ENCODE measurements at regions not wholly inside any gene's neighbourhood (a gene's known extent, or its start where the extent isn't known, plus 50 kb on each side); places are given as distances from the start of the nearest gene placed in this dataset.

DNA sequence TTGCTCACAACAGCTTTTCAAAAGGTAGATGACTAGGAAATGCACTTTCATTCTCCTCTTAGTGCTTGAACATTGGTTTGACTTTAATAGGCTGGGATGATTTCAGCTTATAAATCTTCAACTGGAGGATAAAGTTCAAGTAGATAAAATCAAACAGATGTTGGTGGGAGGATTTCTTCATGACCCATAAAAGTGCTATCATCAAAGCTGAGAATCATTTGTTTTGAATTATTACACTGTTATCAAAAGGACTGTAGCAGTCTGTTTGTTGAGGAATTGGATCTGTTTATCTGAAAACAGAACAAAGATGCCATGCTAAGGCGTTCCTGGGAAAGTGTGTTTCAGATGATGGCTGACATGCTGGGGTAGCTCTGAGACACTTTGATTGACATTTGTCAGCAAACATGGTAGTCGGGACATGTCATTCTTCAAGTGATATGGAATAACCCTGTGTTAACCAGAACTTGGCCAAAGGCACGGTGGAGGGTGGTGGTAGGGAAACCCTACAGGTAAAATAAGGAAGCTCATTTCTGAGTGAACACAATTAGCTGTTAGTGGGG, 304.0 kb upstream of the PITX2 start:
- TF ChIP-seq EZH2 (IDR thresholded peaks at IDR 0.05; ENCODE audit: borderline replicate concordance, insufficient read depth, low read length, poor library complexity, severe bottlenecking) = no peak
- TF ChIP-seq SMC3 (conservative IDR thresholded peaks at IDR 0.05; ENCODE audit: poor library complexity) = no peak
- TF ChIP-seq EP300 (conservative IDR thresholded peaks at IDR 0.05; ENCODE audit: poor library complexity, severe bottlenecking) = peak; percentile 68
- peak; percentile 69 for TF ChIP-seq POLR2AphosphoS5 (IDR thresholded peaks at IDR 0.05)
- TF ChIP-seq CTCF (IDR thresholded peaks at IDR 0.05; ENCODE audit: poor library complexity, severe bottlenecking) = no peak
- H3K4me2 ChIP-seq (ENCODE audit: low read length) = no peak overlapping the region
- no peak overlapping the region for H3K9ac ChIP-seq (ENCODE audit: low read length)
- no peaks in the 10 kb centered on the region for H3K9me3 ChIP-seq (ENCODE audit: low read length)
- no peaks in the 10 kb centered on the region for H4K20me1 ChIP-seq (ENCODE audit: insufficient read depth)
- H3K9me2 ChIP-seq (ENCODE audit: insufficient read depth, low read length) = no peaks in the 10 kb centered on the region
- no peaks in the 10 kb centered on the region for H3K36me3 ChIP-seq (ENCODE audit: insufficient read depth, low read length)
- H3F3A ChIP-seq (ENCODE audit: insufficient read depth, low read length, poor library complexity, severe bottlenecking) = no peaks in the 10 kb centered on the region
- no peaks in the 10 kb centered on the region for H3K27me3 ChIP-seq (ENCODE audit: insufficient read depth, low read depth, low read length)
- H3K79me2 ChIP-seq (replicated peaks; ENCODE audit: insufficient read depth, low read length) = no peaks in the 10 kb centered on the region
- H3K27ac ChIP-seq (ENCODE audit: low read length) = no peak overlapping the region
- H2AFZ ChIP-seq (ENCODE audit: low read depth, low read length) = no peak overlapping the region
- H3K4me3 ChIP-seq (ENCODE audit: low read length) = no peak overlapping the region

GRCh38 chr4:110933341-110933740, 310.5 kb upstream of the PITX2 start:
- TF ChIP-seq MXI1 (conservative IDR thresholded peaks at IDR 0.05; ENCODE audit: poor library complexity, severe bottlenecking) = no peak
- Histone ChIP-seq H3K4me2 (ENCODE audit: low read length) (no peak overlapping the region), H2AFZ (ENCODE audit: low read depth, low read length) (no peak overlapping the region), H4K20me1 (ENCODE audit: insufficient read depth) (no peaks in the 10 kb centered on the region), H3F3A (ENCODE audit: insufficient read depth, low read length, poor library complexity, severe bottlenecking) (no peaks in the 10 kb centered on the region), H3K27ac (ENCODE audit: low read length) (no peak overlapping the region), H3K9me2 (ENCODE audit: insufficient read depth, low read length) (no peaks in the 10 kb centered on the region), H3K4me3 (ENCODE audit: low read length) (no peak overlapping the region), H3K79me2 (replicated peaks; ENCODE audit: insufficient read depth, low read length) (no peaks in the 10 kb centered on the region), H3K9ac (ENCODE audit: low read length) (no peak overlapping the region), H3K9me3 (ENCODE audit: low read length) (no peaks in the 10 kb centered on the region), H3K36me3 (ENCODE audit: insufficient read depth, low read length) (no peaks in the 10 kb centered on the region), H3K27me3 (ENCODE audit: insufficient read depth, low read depth, low read length) (no peaks in the 10 kb centered on the region)

GRCh38 chr4:110944501-110944900, 321.6 kb upstream of the PITX2 start:
- no peaks in the 10 kb centered on the region for H3K9me2 ChIP-seq (ENCODE audit: insufficient read depth, low read length)
- no peak overlapping the region for H3K4me2 ChIP-seq (ENCODE audit: low read length)
- H3K9ac ChIP-seq (ENCODE audit: low read length) = no peak overlapping the region
- no peaks in the 10 kb centered on the region for H3K9me3 ChIP-seq (ENCODE audit: low read length)
- H3K27me3 ChIP-seq (ENCODE audit: insufficient read depth, low read depth, low read length) = no peaks in the 10 kb centered on the region
- H3K36me3 ChIP-seq (ENCODE audit: insufficient read depth, low read length) = no peaks in the 10 kb centered on the region
- H3K27ac ChIP-seq (ENCODE audit: low read length) = no peak overlapping the region
- H3K79me2 ChIP-seq (replicated peaks; ENCODE audit: insufficient read depth, low read length) = no peaks in the 10 kb centered on the region
- no peak overlapping the region for H3K4me3 ChIP-seq (ENCODE audit: low read length)
- H3F3A ChIP-seq (ENCODE audit: insufficient read depth, low read length, poor library complexity, severe bottlenecking) = no peaks in the 10 kb centered on the region
- H4K20me1 ChIP-seq (ENCODE audit: insufficient read depth) = no peaks in the 10 kb centered on the region
- TF ChIP-seq REST (IDR thresholded peaks at IDR 0.05; ENCODE audit: borderline replicate concordance) (no peak), RAD21 (conservative IDR thresholded peaks at IDR 0.05) (no peak), EZH2 (IDR thresholded peaks at IDR 0.05; ENCODE audit: borderline replicate concordance, insufficient read depth, low read length, poor library complexity, severe bottlenecking) (no peak), CTCF (IDR thresholded peaks at IDR 0.05; ENCODE audit: poor library complexity, severe bottlenecking) (no peak), MXI1 (conservative IDR thresholded peaks at IDR 0.05; ENCODE audit: poor library complexity, severe bottlenecking) (no peak), POLR2AphosphoS5 (IDR thresholded peaks at IDR 0.05) (no peak), TAF1 (IDR thresholded peaks at IDR 0.05; ENCODE audit: low read depth) (no peak), EP300 (conservative IDR thresholded peaks at IDR 0.05; ENCODE audit: poor library complexity, severe bottlenecking) (no peak), SMC3 (conservative IDR thresholded peaks at IDR 0.05; ENCODE audit: poor library complexity) (no peak)
- H2AFZ ChIP-seq (ENCODE audit: low read depth, low read length) = no peak overlapping the region
